Neural cell (in vitro differentiated cells): ENCODE measurements at regions not wholly inside any gene's neighbourhood (a gene's known extent, or its start where the extent isn't known, plus 50 kb on each side); places are given as distances from the start of the nearest gene placed in this dataset.

ENCODE experiments used
- CTCF ChIP-seq: fragments of 450-650 bp; IDR thresholded peaks from 2 replicates; pipeline ENCODE4 v1.5.1; 2014; ENCODE audit warnings: antibody characterized with exemption, mild to moderate bottlenecking, moderate library complexity; ENCODE audit not compliant: poor library complexity, severe bottlenecking
- EP300 ChIP-seq: fragments of 450-650 bp; conservative IDR thresholded peaks from 2 replicates; pipeline ENCODE4 v1.6.1; 2014; ENCODE audit warnings: antibody characterized with exemption, mild to moderate bottlenecking, moderate library complexity; ENCODE audit not compliant: poor library complexity, severe bottlenecking
- EZH2 ChIP-seq: fragments of 200-600, 300-800 bp; shearing (Covaris generic), sonication (generic); IDR thresholded peaks from 2 replicates; pipeline ENCODE4 v1.6.1; 2014; ENCODE audit warnings: antibody characterized with exemption, low read length, borderline replicate concordance, mild to moderate bottlenecking; ENCODE audit not compliant: insufficient read depth, poor library complexity, severe bottlenecking
- POLR2AphosphoS5 ChIP-seq: IDR thresholded peaks from 2 replicates; pipeline ENCODE4 v1.6.1; 2012

GRCh38 chr10:130726996-130727725, 584.4 kb downstream of the TCERG1L start:
- no peak for TF ChIP-seq CTCF
- TF ChIP-seq EP300 = no peak
- no peak for TF ChIP-seq POLR2AphosphoS5
- TF ChIP-seq EZH2 = no peak
